H1 (cell line): ENCODE measurements at regions not wholly inside any gene's neighbourhood (a gene's known extent, or its start where the extent isn't known, plus 50 kb on each side); places are given as distances from the start of the nearest gene placed in this dataset.

Experiments used
- CTCF ChIA-PET: fragments of 300-600 bp; sonication (Branson Sonifier 250); formaldehyde crosslinking; loops from one replicate; lab custom pipeline; 2021; ENCODE audit not compliant: partially characterized antibody; lab: Charles Lee
- POLR2A ChIA-PET: fragments of 300-600 bp; sonication (Branson Sonifier 250); formaldehyde crosslinking; loops from one replicate; lab custom pipeline; 2021; ENCODE audit warnings: inconsistent platforms; ENCODE audit not compliant: partially characterized antibody; lab: Charles Lee
- DNase-seq, 2 experiments: peaks; one replicate each; pipeline versions ENCODE4 v3.0.0 to v3.0.0-alpha.2; 2010 to 2022; ENCODE audit warnings: low spot score in 2 of 2, low read depth in 1 of 2, mixed read lengths in 1 of 2
- FAIRE-seq: peaks from 2 replicates; lab custom pipeline; 2011; peaks lifted over from hg19 to GRCh38; lab: Jason Lieb, UNC
- H2AFZ ChIP-seq: 2 replicates; pipeline ENCODE4 v1.8.1; 2012; ENCODE audit warnings: low read length, inconsistent platforms
- H2AK5ac ChIP-seq: 2 replicates; pipeline ENCODE4 v1.6.1; 2013; ENCODE audit warnings: low read depth, low read length
- H2BK120ac ChIP-seq: replicated peaks from 2 replicates; pipeline ENCODE3; 2013; ENCODE audit warnings: low read depth, low read length, inconsistent platforms
- H2BK12ac ChIP-seq: 2 replicates; pipeline ENCODE4 v1.6.1; 2013; ENCODE audit warnings: low read depth, low read length
- H2BK15ac ChIP-seq: 2 replicates; pipeline ENCODE4 v1.6.1; 2013; ENCODE audit warnings: low read length
- H2BK20ac ChIP-seq: 2 replicates; pipeline ENCODE4 v1.6.1; 2013; ENCODE audit warnings: low read length
- H2BK5ac ChIP-seq: 2 replicates; pipeline ENCODE4 v1.6.1; 2013; ENCODE audit warnings: low read depth, low read length
- H3K14ac ChIP-seq: 2 replicates; pipeline ENCODE4 v1.6.1; 2013; ENCODE audit warnings: inconsistent platforms; ENCODE audit not compliant: insufficient read length
- H3K18ac ChIP-seq: 2 replicates; pipeline ENCODE4 v1.6.1; 2013; ENCODE audit warnings: low read length; ENCODE audit errors: extremely low read depth
- H3K23ac ChIP-seq: 2 replicates; pipeline ENCODE4 v1.6.1; 2013; ENCODE audit warnings: inconsistent platforms; ENCODE audit not compliant: insufficient read length
- H3K23me2 ChIP-seq: 2 replicates; pipeline ENCODE4 v1.6.1; 2013; ENCODE audit warnings: low read depth, low read length
- H3K27ac ChIP-seq: 2 replicates; pipeline ENCODE4 v1.6.1; 2011; ENCODE audit warnings: low read depth, low read length, inconsistent platforms
- H3K27me3 ChIP-seq, 4 experiments: replicated peaks in 1 of 4; 1 replicate in 1 of 4; 2 replicates in 3 of 4; pipeline versions ENCODE4 v1.6.1 to v1.8.1; 2011 to 2013; ENCODE audit warnings: low read length in 3 of 4, mild to moderate bottlenecking in 3 of 4, inconsistent platforms in 2 of 4, mixed read lengths in 2 of 4, moderate library complexity in 1 of 4; ENCODE audit not compliant: control insufficient read depth in 3 of 4, insufficient read depth in 3 of 4; ENCODE audit errors: extremely low read depth in 1 of 4
- H3K36me3 ChIP-seq, 4 experiments: 2 replicates each; pipeline versions ENCODE4 v1.6.1 to v1.8.1; 2011 to 2013; ENCODE audit warnings: mild to moderate bottlenecking in 4 of 4, low read length in 3 of 4, moderate library complexity in 2 of 4, control low read depth in 1 of 4, inconsistent platforms in 1 of 4; ENCODE audit not compliant: insufficient read depth in 4 of 4, control insufficient read depth in 2 of 4
- H3K4ac ChIP-seq: replicated peaks from 2 replicates; pipeline ENCODE3; 2013; ENCODE audit warnings: low read length, low read depth, mixed read lengths, inconsistent platforms; ENCODE audit not compliant: insufficient read length
- H3K4me1 ChIP-seq, 4 experiments: replicated peaks in 1 of 4; 1 replicate in 1 of 4; 2 replicates in 3 of 4; pipeline versions ENCODE4 v1.6.1 to v1.8.1; 2011 to 2013; ENCODE audit warnings: low read length in 3 of 4, inconsistent platforms in 2 of 4, mixed read lengths in 1 of 4; ENCODE audit not compliant: insufficient read depth in 4 of 4, control insufficient read depth in 3 of 4
- H3K4me2 ChIP-seq, 2 experiments: 2 replicates each; pipeline versions ENCODE4 v1.6.1 to v1.8.1; 2011 to 2013; ENCODE audit warnings: low read depth in 2 of 2, low read length in 2 of 2, control low read depth in 1 of 2, inconsistent platforms in 1 of 2, mild to moderate bottlenecking in 1 of 2; ENCODE audit not compliant: insufficient read depth in 1 of 2
- H3K4me3 ChIP-seq, 4 experiments: fragments of 200-600, 300-600 bp in 1 of 4; sonication (generic), shearing (Covaris generic), sonication (Bioruptor Twin) in 1 of 4; 2 replicates each; pipeline versions ENCODE4 v1.5.1 to v1.8.1; 2011 to 2016; ENCODE audit warnings: low read length in 4 of 4, low read depth in 3 of 4, control low read depth in 2 of 4, inconsistent platforms in 2 of 4, mild to moderate bottlenecking in 2 of 4, mixed read lengths in 1 of 4, moderate library complexity in 1 of 4; ENCODE audit not compliant: insufficient read depth in 2 of 4; ENCODE audit errors: extremely low read depth in 1 of 4
- H3K56ac ChIP-seq: replicated peaks from 2 replicates; pipeline ENCODE3; 2013; ENCODE audit warnings: low read depth, mild to moderate bottlenecking, mixed read lengths, low read length, inconsistent platforms; ENCODE audit not compliant: insufficient read length
- H3K79me1 ChIP-seq: 2 replicates; pipeline ENCODE4 v1.6.1; 2013; ENCODE audit warnings: low read depth, low read length, control low read depth
- H3K79me2 ChIP-seq, 2 experiments: 2 replicates each; pipeline versions ENCODE4 v1.6.1 to v1.8.1; 2012 to 2013; ENCODE audit warnings: low read length in 2 of 2, mild to moderate bottlenecking in 2 of 2, inconsistent platforms in 1 of 2; ENCODE audit not compliant: insufficient read depth in 2 of 2, control insufficient read depth in 1 of 2
- H3K9ac ChIP-seq, 4 experiments: replicated peaks in 1 of 4; 1 replicate in 1 of 4; 2 replicates in 3 of 4; pipeline versions ENCODE4 v1.6.1 to v1.8.1; 2011 to 2013; ENCODE audit warnings: low read depth in 3 of 4, low read length in 3 of 4, control low read depth in 2 of 4, mild to moderate bottlenecking in 2 of 4, moderate library complexity in 2 of 4, inconsistent platforms in 1 of 4; ENCODE audit errors: extremely low read depth in 1 of 4
- H3K9me3 ChIP-seq, 2 experiments: 2 replicates each; pipeline versions ENCODE4 v1.6.1 to v1.8.1; 2012 to 2013; ENCODE audit warnings: mild to moderate bottlenecking in 2 of 2, moderate library complexity in 2 of 2, control low read depth in 1 of 2, inconsistent platforms in 1 of 2, low read depth in 1 of 2, low read length in 1 of 2, mixed read lengths in 1 of 2; ENCODE audit not compliant: insufficient read depth in 2 of 2
- H4K20me1 ChIP-seq, 2 experiments: replicated peaks in 1 of 2; 2 replicates each; pipeline versions ENCODE3 to v1.8.1; 2011 to 2013; ENCODE audit warnings: inconsistent platforms in 2 of 2, low read length in 2 of 2, mild to moderate bottlenecking in 1 of 2; ENCODE audit not compliant: insufficient read depth in 2 of 2, control insufficient read depth in 1 of 2
- H4K5ac ChIP-seq: 2 replicates; pipeline ENCODE4 v1.6.1; 2013; ENCODE audit warnings: low read length, low read depth, mixed read lengths, inconsistent platforms; ENCODE audit not compliant: insufficient read length
- H4K8ac ChIP-seq: 2 replicates; pipeline ENCODE4 v1.8.0; 2013; ENCODE audit warnings: mild to moderate bottlenecking, moderate library complexity, low read length, inconsistent platforms; ENCODE audit not compliant: insufficient read depth; ENCODE audit errors: extremely low read depth
- H4K91ac ChIP-seq: replicated peaks from 2 replicates; pipeline ENCODE3; 2013; ENCODE audit warnings: low read length, mixed read lengths, inconsistent platforms; ENCODE audit not compliant: insufficient read length
- ASH2L ChIP-seq: fragments of 200-600, 300-600 bp; sonication (generic); IDR thresholded peaks from one replicate; pipeline ENCODE4 v1.7.1; 2017; ENCODE audit warnings: low read length
- CHD2 ChIP-seq: IDR thresholded peaks from 2 replicates; pipeline ENCODE4 v1.6.1; 2012; ENCODE audit warnings: low read length, improper control_type of control experiment
- CREB1 ChIP-seq: IDR thresholded peaks from 2 replicates; pipeline ENCODE4 v1.6.1; 2012; ENCODE audit warnings: inconsistent platforms
- EGR1 ChIP-seq: IDR thresholded peaks from 2 replicates; pipeline ENCODE4 v1.6.1; 2011; ENCODE audit warnings: low read depth, low read length, borderline replicate concordance
- HDAC6 ChIP-seq: IDR thresholded peaks from one replicate; pipeline ENCODE4 v1.7.1; 2012; ENCODE audit warnings: low read depth, mild to moderate bottlenecking, inconsistent platforms, low read length, moderate library complexity
- NRF1 ChIP-seq: IDR thresholded peaks from 2 replicates; pipeline ENCODE4 v1.6.1; 2011; ENCODE audit warnings: mild to moderate bottlenecking, low read depth, low read length, improper control_type of control experiment
- POLR2AphosphoS5 ChIP-seq: IDR thresholded peaks from 2 replicates; pipeline ENCODE4 v1.6.1; 2011; ENCODE audit warnings: low read depth, low read length
- SP2 ChIP-seq: IDR thresholded peaks from 2 replicates; pipeline ENCODE4 v1.6.1; 2012; ENCODE audit warnings: mild to moderate bottlenecking, low read length, inconsistent platforms
- SP4 ChIP-seq: IDR thresholded peaks from 2 replicates; pipeline ENCODE4 v1.6.1; 2012; ENCODE audit warnings: low read length, inconsistent platforms
- WGBS, 2 experiments: shearing (Covaris generic) in 1 of 2; methylation state at CpG; one replicate each; pipeline versions ENCODE4 v1.1.6 to v1.1.7; 2013 to 2015; ENCODE audit warnings: low lambda C conversion rate in 2 of 2, mixed read lengths in 2 of 2, inconsistent platforms in 1 of 2, low coverage in 1 of 2, missing lambda C conversion rate in 1 of 2; ENCODE audit not compliant: insufficient replicate concordance in 2 of 2, insufficient coverage in 1 of 2, insufficient read length in 1 of 2; ENCODE audit errors: extremely low coverage in 1 of 2, missing lambda C conversion rate in 1 of 2; 5-methylcytosine and 5-hydroxymethylcytosine counted together

DNA sequence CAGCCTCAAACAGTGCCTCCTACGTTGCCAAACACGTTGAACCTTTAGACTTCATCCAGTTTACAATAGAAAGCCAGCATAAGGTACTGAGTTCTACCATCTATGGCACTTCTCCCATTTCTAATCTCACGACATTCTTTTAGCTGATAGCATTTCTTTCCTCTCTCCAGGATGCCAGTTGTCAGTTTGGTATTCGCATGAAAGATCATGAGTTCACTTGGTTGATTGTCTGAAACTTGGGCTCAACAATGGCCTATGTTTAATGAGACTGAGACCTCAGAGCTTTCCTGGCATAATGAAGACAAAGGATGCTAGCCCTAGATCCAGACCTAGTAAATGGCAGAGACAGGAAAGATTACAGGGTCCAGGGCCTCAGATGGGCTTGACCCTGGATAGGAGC lies 69.2 kb upstream of the SPRY1 start:
- Histone ChIP-seq H4K8ac (no peak overlapping the region), H3K27ac (no peak overlapping the region), H3K79me1 (no peaks in the 10 kb centered on the region), H3K9ac (no peak overlapping the region), H4K5ac (no peak overlapping the region), H3K23me2 (no peaks in the 10 kb centered on the region), H2BK15ac (no peak overlapping the region), H3K79me2 (no peaks in the 10 kb centered on the region), H3K4me3 (no peak overlapping the region), H3K23ac (no peak overlapping the region), H3K4me1 (no peaks in the 10 kb centered on the region; a peak in 1 of 7 replicates), H2BK5ac (no peak overlapping the region), H2BK120ac (no peak overlapping the region), H2BK20ac (no peak overlapping the region), H3K18ac (no peak overlapping the region), H2AK5ac (no peak overlapping the region), H3K27me3 (no peaks in the 10 kb centered on the region), H3K56ac (no peak overlapping the region), H3K4ac (no peak overlapping the region), H4K91ac (no peak overlapping the region), H2BK12ac (no peak overlapping the region), H4K20me1 (no peaks in the 10 kb centered on the region), H3K4me2 (no peak overlapping the region), H3K9me3 (peaks cover 0 to 3% of the 10 kb centered on the region in 2 experiments; a peak in 1 of 4 replicates), H3K36me3 (no peaks in the 10 kb centered on the region), H3K14ac (no peak overlapping the region), H2AFZ (no peak overlapping the region)
- CTCF ChIA-PET: interaction anchor here (0.6 to 1.4 kb wide), 3 partner anchors 12 to 1986 kb away, joined by 3 to 4 read pairs (median 3); no protein-coding TSS in a partner anchor
- no peak for TF ChIP-seq EGR1
- TF ChIP-seq ASH2L: no peak
- no peak for TF ChIP-seq POLR2AphosphoS5
- no peak for TF ChIP-seq CHD2
- no peak for TF ChIP-seq HDAC6
- no peak for TF ChIP-seq SP2
- no peak for TF ChIP-seq CREB1
- no peak for TF ChIP-seq SP4
- TF ChIP-seq NRF1: no peak
- DNase-seq (no peak), FAIRE-seq (no peak)
- POLR2A ChIA-PET: no interaction called here
- WGBS, 2 experiments: 78% methylated on average over 4 of the region's 4 CpGs; no CpG with 5 or more reads in 1 of the 2 experiments
